ENCODE measurements at regions not wholly inside any gene's neighbourhood (a gene's known extent, or its start where the extent isn't known, plus 50 kb on each side); places are given as distances from the start of the nearest gene placed in this dataset.

GRCh38 chr9:23229890-23230317, 596.1 kb downstream of the ELAVL2 start:
- no peaks in the 10 kb centered on the region for H3F3A ChIP-seq (ENCODE audit: insufficient read depth)
- no peaks in the 10 kb centered on the region for H3K36me3 ChIP-seq (ENCODE audit: low read depth)
- DNase-seq = no peak
- H3K9ac ChIP-seq = no peak overlapping the region
- no peaks in the 10 kb centered on the region for H3K79me2 ChIP-seq (ENCODE audit: insufficient read depth)
- no peaks in the 10 kb centered on the region for H3K9me2 ChIP-seq (ENCODE audit: insufficient read depth)
- no peak overlapping the region for H3K27ac ChIP-seq
- no peak overlapping the region for H3K4me2 ChIP-seq (ENCODE audit: unreplicated experiment)
- 10% methylated on average over 6 of the region's 6 CpGs for WGBS, 2 experiments (ENCODE audit: low coverage in 1 of 2, low lambda C conversion rate in 2 of 2, missing lambda C conversion rate in 2 of 2)
- H3K9me3 ChIP-seq (ENCODE audit: low read depth) = no peaks in the 10 kb centered on the region
- no peak overlapping the region for H3K4me3 ChIP-seq
- no peak for TF ChIP-seq EZH2phosphoT487 (IDR thresholded peaks at IDR 0.05; ENCODE audit: insufficient read depth, low read depth)
- TF ChIP-seq EZH2 (IDR thresholded peaks at IDR 0.05; ENCODE audit: insufficient read depth, poor library complexity, severe bottlenecking) = no peak
- no peaks in the 10 kb centered on the region for H4K20me1 ChIP-seq (ENCODE audit: insufficient read depth)
- in situ Hi-C loops (cut with MboI) = no loop called here
- H2AFZ ChIP-seq = no peak overlapping the region
- no peaks in the 10 kb centered on the region for H3K27me3 ChIP-seq (replicated peaks; ENCODE audit: insufficient read depth)
- no peaks in the 10 kb centered on the region for H3K4me1 ChIP-seq (ENCODE audit: insufficient read depth)

- in situ Hi-C loops (cut with MboI) = no loop called here
- 4 to 16% methylated on average over 2 of the region's 2 CpGs for WGBS, 2 experiments (ENCODE audit: low coverage in 1 of 2, low lambda C conversion rate in 2 of 2, missing lambda C conversion rate in 2 of 2)
- TF ChIP-seq EZH2phosphoT487 (IDR thresholded peaks at IDR 0.05; ENCODE audit: insufficient read depth, low read depth) = no peak
- no peak for TF ChIP-seq EZH2 (IDR thresholded peaks at IDR 0.05; ENCODE audit: insufficient read depth, poor library complexity, severe bottlenecking)
Measured at GRCh38 chr9:23232831-23233230, 593.2 kb downstream of the ELAVL2 start.

GRCh38 chr9:23243523-23243922, 582.5 kb downstream of the ELAVL2 start:
- WGBS, 2 experiments (ENCODE audit: low coverage in 1 of 2, low lambda C conversion rate in 2 of 2, missing lambda C conversion rate in 2 of 2) = 19 to 38% methylated on average over 1 of the region's 1 CpG
- H3K27me3 ChIP-seq (replicated peaks; ENCODE audit: insufficient read depth) = no peaks in the 10 kb centered on the region
- no peak overlapping the region for H3K4me2 ChIP-seq (ENCODE audit: unreplicated experiment)
- no peaks in the 10 kb centered on the region for H3K79me2 ChIP-seq (ENCODE audit: insufficient read depth)
- no peaks in the 10 kb centered on the region for H3K9me3 ChIP-seq (ENCODE audit: low read depth)
- DNase-seq = no peak
- H4K20me1 ChIP-seq (ENCODE audit: insufficient read depth) = no peaks in the 10 kb centered on the region
- H3F3A ChIP-seq (ENCODE audit: insufficient read depth) = no peaks in the 10 kb centered on the region
- H3K4me3 ChIP-seq = no peak overlapping the region
- in situ Hi-C loops (cut with MboI) = no loop called here
- TF ChIP-seq EZH2 (IDR thresholded peaks at IDR 0.05; ENCODE audit: insufficient read depth, poor library complexity, severe bottlenecking) (no peak), EZH2phosphoT487 (IDR thresholded peaks at IDR 0.05; ENCODE audit: insufficient read depth, low read depth) (no peak)
- H3K36me3 ChIP-seq (ENCODE audit: low read depth) = no peaks in the 10 kb centered on the region
- no peak overlapping the region for H2AFZ ChIP-seq
- H3K27ac ChIP-seq = no peak overlapping the region
- H3K9ac ChIP-seq = no peak overlapping the region
- H3K9me2 ChIP-seq (ENCODE audit: insufficient read depth) = no peaks in the 10 kb centered on the region
- H3K4me1 ChIP-seq (ENCODE audit: insufficient read depth) = no peaks in the 10 kb centered on the region

More at GRCh38 chr9:23232831-23233230, 593.2 kb downstream of the ELAVL2 start:
- Histone ChIP-seq H3F3A (ENCODE audit: insufficient read depth) (no peaks in the 10 kb centered on the region), H3K79me2 (ENCODE audit: insufficient read depth) (no peaks in the 10 kb centered on the region), H3K27ac (no peak overlapping the region), H3K36me3 (ENCODE audit: low read depth) (no peaks in the 10 kb centered on the region), H3K27me3 (replicated peaks; ENCODE audit: insufficient read depth) (no peaks in the 10 kb centered on the region), H3K9me3 (ENCODE audit: low read depth) (no peaks in the 10 kb centered on the region), H3K9ac (no peak overlapping the region), H2AFZ (no peak overlapping the region), H3K4me3 (no peak overlapping the region), H3K4me1 (ENCODE audit: insufficient read depth) (no peaks in the 10 kb centered on the region), H3K9me2 (ENCODE audit: insufficient read depth) (no peaks in the 10 kb centered on the region), H3K4me2 (ENCODE audit: unreplicated experiment) (no peak overlapping the region), H4K20me1 (ENCODE audit: insufficient read depth) (no peaks in the 10 kb centered on the region)
- no peak for DNase-seq

GRCh38 chr9:23245067-23245466, 581.0 kb downstream of the ELAVL2 start:
- H3K4me1 ChIP-seq (ENCODE audit: insufficient read depth) = no peaks in the 10 kb centered on the region
- H3F3A ChIP-seq (ENCODE audit: insufficient read depth) = no peaks in the 10 kb centered on the region
- H3K9me2 ChIP-seq (ENCODE audit: insufficient read depth) = no peaks in the 10 kb centered on the region
- no peak overlapping the region for H3K4me3 ChIP-seq
- H3K9me3 ChIP-seq (ENCODE audit: low read depth) = no peaks in the 10 kb centered on the region
- in situ Hi-C loops (cut with MboI) = no loop called here
- H4K20me1 ChIP-seq (ENCODE audit: insufficient read depth) = no peaks in the 10 kb centered on the region
- no peak overlapping the region for H3K9ac ChIP-seq
- TF ChIP-seq EZH2 (IDR thresholded peaks at IDR 0.05; ENCODE audit: insufficient read depth, poor library complexity, severe bottlenecking) = no peak
- TF ChIP-seq EZH2phosphoT487 (IDR thresholded peaks at IDR 0.05; ENCODE audit: insufficient read depth, low read depth) = no peak
- no peaks in the 10 kb centered on the region for H3K79me2 ChIP-seq (ENCODE audit: insufficient read depth)
- no peak overlapping the region for H2AFZ ChIP-seq
- H3K27ac ChIP-seq = no peak overlapping the region
- H3K27me3 ChIP-seq (replicated peaks; ENCODE audit: insufficient read depth) = no peaks in the 10 kb centered on the region
- no peak overlapping the region for H3K4me2 ChIP-seq (ENCODE audit: unreplicated experiment)
- DNase-seq = no peak
- H3K36me3 ChIP-seq (ENCODE audit: low read depth) = no peaks in the 10 kb centered on the region
